ENCODE measurements at regions not wholly inside any gene's neighbourhood (a gene's known extent, or its start where the extent isn't known, plus 50 kb on each side); places are given as distances from the start of the nearest gene placed in this dataset.

- no peak for DNase-seq (ENCODE audit: low read depth)
Observed at GRCh38 chr6:164152611-164153010, 738.1 kb downstream of the QKI start.

DNA sequence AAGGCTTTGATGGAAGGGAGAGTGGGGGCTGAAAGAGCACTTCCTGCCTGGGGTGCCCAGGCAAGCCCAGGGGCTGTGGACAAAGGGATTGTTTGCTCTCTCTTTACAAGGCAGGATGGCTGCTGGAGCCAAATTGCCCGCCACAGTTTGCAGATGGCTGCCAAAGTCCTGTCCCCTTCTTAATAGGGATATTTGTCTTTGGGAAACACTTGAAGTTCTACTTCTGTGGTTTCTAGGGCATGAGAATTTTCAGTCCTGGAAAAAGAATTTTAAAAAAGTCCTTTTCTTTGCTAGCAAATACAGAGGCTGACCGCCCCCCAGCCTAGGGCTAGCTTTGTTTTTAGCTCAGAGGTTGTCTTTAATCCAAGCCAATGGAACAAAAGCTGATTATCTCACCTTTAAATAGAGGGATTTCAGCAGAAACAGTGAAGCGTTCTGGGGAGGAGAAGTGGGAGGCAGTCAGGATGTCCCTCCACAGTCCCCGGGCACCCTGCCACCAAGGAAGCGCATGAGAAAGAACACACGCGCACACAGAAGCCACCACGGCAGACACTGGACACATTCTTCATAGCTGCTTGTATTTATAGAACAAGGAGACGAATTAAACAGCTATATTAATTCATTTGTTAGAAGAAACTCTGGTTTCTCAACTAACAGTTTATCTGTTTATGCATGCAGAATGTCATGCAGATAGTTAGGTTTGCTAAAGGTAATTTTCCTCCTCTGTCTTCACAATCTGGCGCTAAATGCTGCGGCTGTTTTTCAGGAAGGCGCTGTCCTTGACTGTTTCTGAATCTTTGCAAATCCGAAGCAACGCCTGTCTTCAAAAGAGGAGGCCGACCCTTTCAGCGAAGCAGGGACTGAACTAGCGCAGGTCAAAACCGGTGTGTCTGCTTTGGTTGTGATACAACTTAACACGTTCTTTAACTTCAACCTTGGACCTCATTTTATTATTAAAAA, 736.9 kb downstream of the QKI start:
- DNase-seq (ENCODE audit: low read depth) = no peak

GRCh38 chr6:164150232-164150631, 735.7 kb downstream of the QKI start:
- DNase-seq (ENCODE audit: low read depth) = no peak

DNA sequence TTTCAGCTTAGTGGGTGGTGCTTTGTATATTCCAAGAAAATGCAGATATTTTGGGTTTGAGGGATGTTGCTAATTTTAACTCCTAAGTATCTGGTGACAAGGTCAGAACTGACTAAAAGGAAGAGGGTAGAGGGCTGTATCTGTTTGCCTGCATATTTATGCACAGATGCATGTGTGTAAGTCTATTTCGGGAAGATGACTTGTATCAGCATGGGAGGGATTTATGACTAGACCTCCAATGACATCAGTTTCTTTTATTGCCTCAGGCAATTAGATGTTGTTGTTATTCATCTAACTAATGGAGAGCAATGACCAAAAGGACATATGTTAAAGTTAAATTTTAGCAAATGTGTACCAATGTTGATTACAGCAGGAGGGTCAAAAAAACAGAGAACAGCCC, 734.3 kb downstream of the QKI start:
- no peak for DNase-seq (ENCODE audit: low read depth)

- no peak for DNase-seq (ENCODE audit: low read depth)
Observed at GRCh38 chr6:164144316-164144715, 729.8 kb downstream of the QKI start.

- no peak for DNase-seq (ENCODE audit: low read depth)
Observed at GRCh38 chr6:164142322-164142721, 727.8 kb downstream of the QKI start.

GRCh38 chr6:164135511-164136132, 721.1 kb downstream of the QKI start:
- DNase-seq (ENCODE audit: low read depth) = no peak

- no peak for DNase-seq (ENCODE audit: low read depth)
Observed at GRCh38 chr6:164133095-164133494, 718.6 kb downstream of the QKI start.

DNA sequence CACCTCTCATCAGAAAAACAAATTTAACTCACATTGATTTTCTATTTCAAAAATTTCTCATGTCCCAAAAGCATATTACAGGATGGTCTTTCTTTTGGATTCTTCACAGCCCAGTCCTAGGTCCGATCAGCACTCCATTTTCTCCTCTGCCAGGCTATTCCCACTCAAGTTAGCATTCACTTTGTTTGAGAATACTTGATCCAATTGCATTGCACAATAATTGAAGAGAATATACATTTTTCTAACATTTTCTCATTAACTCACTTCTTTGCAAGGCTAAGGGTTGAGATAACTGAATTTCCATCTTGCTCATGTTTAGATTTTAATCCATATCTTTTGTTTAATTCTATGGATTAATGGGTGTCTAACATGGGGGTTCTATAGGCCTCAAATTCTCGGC, 716.1 kb downstream of the QKI start:
- DNase-seq (ENCODE audit: low read depth) = no peak

- DNase-seq (ENCODE audit: low read depth) = no peak
Observed at GRCh38 chr6:164130151-164130550, 715.6 kb downstream of the QKI start.

- DNase-seq (ENCODE audit: low read depth) = no peak
Observed at GRCh38 chr6:164129218-164129617, 714.7 kb downstream of the QKI start.

DNA sequence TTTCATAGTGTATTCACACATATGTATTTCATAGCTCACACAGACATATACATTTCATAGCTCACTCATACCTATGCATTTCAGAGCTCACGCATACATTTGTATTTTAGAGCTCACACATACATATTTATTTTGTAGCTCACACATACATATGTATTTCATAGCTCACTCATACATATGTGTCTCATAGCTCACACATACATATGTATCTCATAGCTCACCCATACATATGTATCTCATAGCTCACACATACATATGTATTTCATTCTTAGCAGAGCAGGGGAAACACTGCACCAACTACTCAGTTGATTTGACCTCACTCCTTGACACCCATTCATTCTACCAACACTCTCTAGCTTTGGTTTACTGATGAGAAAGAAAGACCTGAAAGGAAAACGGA, 713.6 kb downstream of the QKI start:
- no peak for DNase-seq (ENCODE audit: low read depth)

DNA sequence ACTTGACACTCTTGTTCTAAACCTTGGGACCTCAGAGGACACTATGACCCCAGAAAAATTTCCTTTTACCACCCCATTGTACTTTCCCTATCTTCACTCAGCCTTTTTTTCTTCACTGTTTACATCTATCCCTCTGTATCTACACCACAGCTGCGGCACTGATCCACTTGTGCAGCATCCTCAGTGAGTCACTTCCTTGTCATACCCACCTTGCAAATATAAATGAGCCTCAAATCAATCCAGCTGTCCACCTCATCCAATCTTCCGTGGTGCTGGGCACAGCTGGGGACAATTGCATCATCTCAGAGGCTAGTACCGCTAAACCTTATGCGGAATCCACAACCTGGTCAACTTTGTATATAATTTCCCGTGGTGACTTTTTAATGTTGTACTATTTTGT, 710.5 kb downstream of the QKI start:
- DNase-seq (ENCODE audit: low read depth) = no peak

GRCh38 chr6:164124473-164124872, 710.0 kb downstream of the QKI start:
- no peak for DNase-seq (ENCODE audit: low read depth)

GRCh38 chr6:164122109-164122508, 707.6 kb downstream of the QKI start:
- no peak for DNase-seq (ENCODE audit: low read depth)

DNA sequence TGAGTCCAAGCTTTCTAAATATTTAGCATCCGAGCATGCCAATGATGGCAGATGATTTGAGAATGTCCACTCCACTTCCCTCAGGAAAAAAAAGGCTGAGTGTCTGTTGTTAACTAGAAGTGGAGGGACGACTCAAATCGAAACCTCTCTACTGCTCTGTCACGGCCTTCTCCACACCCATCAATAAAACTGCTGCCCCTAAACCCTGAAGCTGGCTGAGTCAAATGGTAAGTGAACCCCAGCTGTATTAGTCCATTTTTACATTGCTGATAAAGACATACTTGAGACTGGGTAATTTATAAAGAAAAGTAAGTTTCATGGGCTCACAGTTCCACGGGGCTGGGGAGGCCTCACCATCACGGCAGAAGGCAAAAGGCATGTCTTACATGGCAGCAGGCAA, 707.0 kb downstream of the QKI start:
- DNase-seq (ENCODE audit: low read depth) = no peak

DNA sequence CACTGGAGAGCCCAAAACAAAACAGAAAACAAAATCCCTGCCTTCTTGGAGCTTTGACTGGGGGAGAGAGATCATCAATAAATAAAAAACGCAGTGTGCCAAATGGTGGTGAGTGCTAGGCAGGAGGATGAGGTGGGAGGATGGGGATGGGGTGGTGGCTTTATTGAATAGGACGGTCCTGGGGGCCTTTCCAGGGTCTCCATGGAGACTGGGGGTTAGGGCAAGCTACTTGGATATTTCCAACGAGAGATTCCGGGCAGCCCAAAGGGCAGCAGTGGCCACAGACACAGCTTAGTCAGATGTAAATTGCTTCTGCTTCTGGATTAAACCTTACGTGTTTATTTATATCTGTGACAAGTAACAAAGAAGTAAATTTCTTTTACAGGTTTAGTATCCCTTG, 700.1 kb downstream of the QKI start:
- no peak for DNase-seq (ENCODE audit: low read depth)

DNA sequence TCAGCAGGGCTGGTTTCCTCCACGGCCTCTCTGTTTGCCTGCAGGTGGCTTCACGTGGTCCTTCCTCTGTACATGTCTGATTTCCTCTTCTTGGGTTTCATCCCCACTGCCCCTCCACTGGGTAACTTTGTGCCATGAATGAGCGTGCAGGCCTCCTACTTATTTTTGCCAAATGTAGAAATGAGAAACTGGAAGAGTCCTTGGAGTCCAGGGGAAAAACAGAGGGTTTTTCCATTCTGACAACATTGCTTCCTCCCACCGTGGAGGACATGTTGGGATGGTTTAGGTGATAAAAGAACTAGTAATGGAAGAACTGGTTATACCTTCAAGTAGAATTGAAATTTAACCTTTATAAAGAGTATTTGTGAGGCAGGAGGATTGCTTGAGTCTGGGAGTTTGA, 699.5 kb downstream of the QKI start:
- no peak for DNase-seq (ENCODE audit: low read depth)

DNA sequence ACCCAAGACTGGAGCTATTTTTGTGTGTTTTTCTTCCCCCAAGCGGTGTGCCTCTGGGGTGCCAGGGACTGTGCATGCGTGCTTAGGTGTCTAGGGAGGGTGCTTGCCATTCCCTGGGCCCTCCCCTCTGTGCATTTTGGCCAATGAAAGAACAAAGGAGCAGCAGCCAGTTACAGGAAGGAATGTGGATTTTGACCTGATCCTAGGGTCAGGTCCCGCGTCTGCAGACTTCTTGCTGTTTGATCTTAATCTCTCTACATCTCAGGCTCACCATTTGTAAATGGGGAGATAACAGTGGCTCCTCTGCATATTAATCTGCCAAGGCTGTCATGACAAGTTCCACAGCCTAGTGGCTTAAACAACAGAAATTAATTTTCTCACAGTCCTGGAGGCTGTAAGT, 699.1 kb downstream of the QKI start:
- DNase-seq (ENCODE audit: low read depth) = no peak

DNA sequence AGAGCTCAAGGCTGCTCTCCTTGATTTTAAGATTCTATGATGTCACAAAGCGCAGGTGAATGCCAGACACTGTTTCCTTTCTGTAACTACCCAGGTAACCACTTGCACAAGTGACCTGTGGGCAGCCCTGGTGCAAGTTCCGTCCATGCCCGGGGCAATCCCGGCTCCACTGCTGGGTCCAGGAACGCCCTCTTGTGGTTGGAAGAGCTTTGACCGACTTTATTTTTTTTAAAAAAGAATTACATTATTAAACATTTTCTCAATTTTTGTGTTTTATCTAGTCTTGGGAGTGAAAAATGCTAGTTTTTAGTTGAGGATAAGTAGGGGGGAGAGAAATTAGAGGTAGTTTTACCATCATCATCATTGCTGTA, 695.2 kb downstream of the QKI start:
- no peak for DNase-seq (ENCODE audit: low read depth)

DNA sequence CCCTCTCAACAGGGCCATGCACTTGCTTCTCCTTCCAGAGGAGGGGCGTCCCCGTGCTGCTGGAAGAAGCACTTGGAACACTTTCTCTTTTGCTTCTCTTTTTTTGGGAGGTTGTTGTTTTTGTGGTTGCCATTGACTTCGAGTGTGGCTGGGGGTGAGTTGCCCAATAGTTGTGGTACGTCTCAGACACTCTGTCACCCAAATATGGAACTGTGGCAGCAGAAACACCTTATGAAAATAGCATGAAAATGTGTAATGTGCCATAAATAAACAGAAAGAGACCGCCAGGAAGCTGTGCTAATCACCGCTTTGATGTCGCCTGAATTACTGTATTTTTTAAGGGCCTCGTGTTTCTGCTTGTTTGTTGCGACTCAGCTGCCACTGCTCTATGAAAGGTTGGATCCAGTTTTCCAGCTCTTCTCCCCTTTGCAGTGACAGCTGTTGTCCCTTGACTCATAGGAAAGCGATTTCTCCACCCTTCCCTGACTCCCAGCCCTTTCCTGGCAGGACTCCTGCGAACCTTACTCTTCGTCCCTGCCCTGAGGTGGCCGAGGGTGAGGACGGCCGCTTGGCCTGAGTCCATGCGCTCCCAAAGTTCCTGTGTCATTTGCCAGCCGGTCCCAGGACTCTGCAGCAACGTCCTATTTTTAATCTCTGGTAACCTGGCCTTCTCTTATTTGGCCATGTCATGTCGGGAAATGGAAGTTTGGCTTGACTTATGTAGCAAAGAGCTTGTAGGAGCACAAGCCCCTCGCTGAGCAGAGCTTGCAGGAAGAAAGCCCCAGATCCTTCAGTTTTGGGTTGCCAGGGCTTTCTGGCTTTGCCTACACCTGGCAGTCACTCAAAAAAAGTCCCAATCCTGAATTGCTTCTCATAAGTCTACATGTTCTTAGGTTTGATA, 694.6 kb downstream of the QKI start:
- no peak for DNase-seq (ENCODE audit: low read depth)

GRCh38 chr6:164108092-164108491, 693.6 kb downstream of the QKI start:
- no peak for DNase-seq (ENCODE audit: low read depth)
